Osteoblast (primary cell): ENCODE measurements at regions not wholly inside any gene's neighbourhood (a gene's known extent, or its start where the extent isn't known, plus 50 kb on each side); places are given as distances from the start of the nearest gene placed in this dataset.

Experiments used
- DNase-seq: peaks from one replicate; pipeline ENCODE4 v3.0.0; 2011; ENCODE audit warnings: low spot score, mixed read lengths; ENCODE audit not compliant: insufficient read length; ENCODE audit errors: missing footprints
- H2AFZ ChIP-seq: 2 replicates; pipeline ENCODE4 v1.6.0; 2011; ENCODE audit warnings: mild to moderate bottlenecking, low read length
- H3K27ac ChIP-seq: 2 replicates; pipeline ENCODE4 v1.5.1; 2011; ENCODE audit warnings: mild to moderate bottlenecking, low read depth, low read length, moderate library complexity
- H3K27me3 ChIP-seq: 2 replicates; pipeline ENCODE4 v1.6.0; 2012; ENCODE audit warnings: mild to moderate bottlenecking, control low read depth, inconsistent platforms, low read length, moderate library complexity; ENCODE audit not compliant: insufficient read depth
- H3K36me3 ChIP-seq: 2 replicates; pipeline ENCODE4 v1.5.1; 2011; ENCODE audit warnings: mild to moderate bottlenecking, low read length, control low read depth, moderate library complexity; ENCODE audit not compliant: insufficient read depth
- H3K4me1 ChIP-seq: 2 replicates; pipeline ENCODE4 v1.5.1; 2011; ENCODE audit warnings: mild to moderate bottlenecking, low read length, control low read depth, moderate library complexity; ENCODE audit not compliant: insufficient read depth
- H3K4me2 ChIP-seq: 2 replicates; pipeline ENCODE4 v1.6.0; 2011; ENCODE audit warnings: mild to moderate bottlenecking, low read length; ENCODE audit not compliant: insufficient read depth
- H3K4me3 ChIP-seq: fragments of 200-600 bp; sonication (generic); 3 replicates; pipeline ENCODE4 v1.5.1; 2012; ENCODE audit warnings: mild to moderate bottlenecking, low read length, inconsistent platforms; ENCODE audit not compliant: insufficient read depth
- H3K79me2 ChIP-seq: 2 replicates; pipeline ENCODE4 v1.6.0; 2012; ENCODE audit warnings: mild to moderate bottlenecking, low read length, control low read depth, inconsistent platforms; ENCODE audit not compliant: insufficient read depth
- H3K9me3 ChIP-seq: 2 replicates; pipeline ENCODE4 v1.5.1; 2011; ENCODE audit warnings: low read depth, low read length, control low read depth
- H4K20me1 ChIP-seq: 2 replicates; pipeline ENCODE4 v1.6.0; 2012; ENCODE audit warnings: mild to moderate bottlenecking, low read length, control low read depth; ENCODE audit not compliant: insufficient read depth
- TF ChIP-seq, protein P1 (sequence below): IDR thresholded peaks from 2 replicates; pipeline ENCODE4 v1.5.1; 2011; ENCODE audit warnings: mild to moderate bottlenecking, low read depth, low read length, moderate library complexity; ENCODE audit errors: extremely low read depth

DNA sequence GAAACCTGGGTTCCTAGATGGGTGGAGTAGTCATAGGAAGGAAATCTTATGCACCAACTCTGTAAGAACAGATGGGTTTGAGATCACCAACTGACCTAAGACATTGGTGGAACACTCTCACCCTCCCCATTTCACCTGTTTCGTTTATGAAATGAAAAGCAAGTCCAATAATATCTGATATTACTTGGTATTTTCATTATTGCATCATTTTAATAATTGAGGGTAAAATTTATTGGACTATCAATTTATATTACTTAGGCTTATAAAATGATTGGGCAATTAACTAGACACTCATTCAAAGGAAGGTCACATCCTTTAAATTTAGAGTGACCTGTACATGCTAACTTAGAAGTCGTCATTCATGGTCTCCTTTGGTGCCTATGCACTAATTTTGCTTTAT is 503.9 kb downstream of the TAFA4 start:
- H3K9me3 ChIP-seq: no peaks in the 10 kb centered on the region
- H3K4me3 ChIP-seq: no peak overlapping the region
- H3K36me3 ChIP-seq: no peaks in the 10 kb centered on the region
- TF ChIP-seq, protein P1, sequence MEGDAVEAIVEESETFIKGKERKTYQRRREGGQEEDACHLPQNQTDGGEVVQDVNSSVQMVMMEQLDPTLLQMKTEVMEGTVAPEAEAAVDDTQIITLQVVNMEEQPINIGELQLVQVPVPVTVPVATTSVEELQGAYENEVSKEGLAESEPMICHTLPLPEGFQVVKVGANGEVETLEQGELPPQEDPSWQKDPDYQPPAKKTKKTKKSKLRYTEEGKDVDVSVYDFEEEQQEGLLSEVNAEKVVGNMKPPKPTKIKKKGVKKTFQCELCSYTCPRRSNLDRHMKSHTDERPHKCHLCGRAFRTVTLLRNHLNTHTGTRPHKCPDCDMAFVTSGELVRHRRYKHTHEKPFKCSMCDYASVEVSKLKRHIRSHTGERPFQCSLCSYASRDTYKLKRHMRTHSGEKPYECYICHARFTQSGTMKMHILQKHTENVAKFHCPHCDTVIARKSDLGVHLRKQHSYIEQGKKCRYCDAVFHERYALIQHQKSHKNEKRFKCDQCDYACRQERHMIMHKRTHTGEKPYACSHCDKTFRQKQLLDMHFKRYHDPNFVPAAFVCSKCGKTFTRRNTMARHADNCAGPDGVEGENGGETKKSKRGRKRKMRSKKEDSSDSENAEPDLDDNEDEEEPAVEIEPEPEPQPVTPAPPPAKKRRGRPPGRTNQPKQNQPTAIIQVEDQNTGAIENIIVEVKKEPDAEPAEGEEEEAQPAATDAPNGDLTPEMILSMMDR: no peak
- H4K20me1 ChIP-seq: no peaks in the 10 kb centered on the region
- no peaks in the 10 kb centered on the region for H3K4me1 ChIP-seq
- no peak overlapping the region for H3K27ac ChIP-seq
- no peak overlapping the region for H3K4me2 ChIP-seq
- DNase-seq: no peak
- H3K27me3 ChIP-seq: no peaks in the 10 kb centered on the region
- H2AFZ ChIP-seq: no peak overlapping the region
- H3K79me2 ChIP-seq: no peaks in the 10 kb centered on the region

DNA sequence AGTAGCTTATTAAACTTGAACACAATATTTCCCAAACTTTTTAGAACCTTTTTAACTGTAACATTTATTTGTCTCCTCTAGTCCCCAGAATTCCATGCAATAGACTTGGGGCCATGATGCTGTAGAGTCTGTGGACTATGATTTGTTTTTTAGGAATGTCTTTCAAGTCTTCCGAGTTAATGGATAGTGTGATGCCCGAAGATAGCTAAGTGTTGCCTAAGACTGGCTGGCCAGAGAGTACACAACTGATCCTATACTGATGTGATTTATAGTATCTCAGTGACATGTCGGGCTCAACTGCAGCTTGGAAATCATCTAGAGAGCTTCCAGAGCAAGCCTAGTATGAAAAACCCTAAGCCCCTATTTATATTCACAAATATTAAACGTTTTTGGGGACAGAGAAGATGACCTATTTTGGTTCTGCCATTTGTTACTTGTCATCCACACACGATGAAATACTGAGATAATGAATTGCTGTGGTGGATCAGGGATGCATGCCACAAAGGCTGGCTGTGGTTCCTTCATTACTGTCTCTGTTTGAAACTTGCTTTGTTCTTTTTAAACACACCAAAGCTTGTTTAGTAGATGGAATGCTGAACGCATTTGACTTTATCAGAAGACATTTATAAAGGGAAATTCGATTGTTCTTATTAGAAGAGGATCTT is 507.4 kb downstream of the TAFA4 start:
- TF ChIP-seq, protein P1: no peak
- H2AFZ ChIP-seq: no peak overlapping the region
- H3K4me3 ChIP-seq: no peak overlapping the region
- DNase-seq: no peak
- H3K4me2 ChIP-seq: no peak overlapping the region
- H3K9me3 ChIP-seq: no peaks in the 10 kb centered on the region
- no peaks in the 10 kb centered on the region for H3K27me3 ChIP-seq
- no peaks in the 10 kb centered on the region for H3K4me1 ChIP-seq
- H3K27ac ChIP-seq: no peak overlapping the region
- no peaks in the 10 kb centered on the region for H3K36me3 ChIP-seq
- H3K79me2 ChIP-seq: no peaks in the 10 kb centered on the region
- H4K20me1 ChIP-seq: no peaks in the 10 kb centered on the region

DNA sequence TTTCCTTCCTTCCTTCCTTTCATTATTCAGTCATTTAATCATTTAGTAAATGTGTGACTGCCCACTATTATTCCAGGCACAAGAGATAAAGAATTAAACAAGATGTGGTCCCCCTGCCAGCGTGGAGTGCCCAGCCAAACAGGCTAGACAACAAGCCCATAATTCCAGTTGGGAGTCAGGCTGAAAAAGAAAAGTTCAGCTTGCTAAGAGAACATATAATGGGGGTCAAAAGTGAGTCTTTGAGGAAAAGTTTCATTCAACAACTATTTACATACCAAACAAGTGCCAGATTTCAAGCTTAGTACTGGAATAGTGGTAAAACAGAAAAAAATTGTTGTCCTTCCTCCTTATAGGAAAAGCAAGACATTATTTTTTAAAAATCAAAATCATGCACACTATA is 523.7 kb downstream of the TAFA4 start:
- Histone ChIP-seq H3K27me3 (no peaks in the 10 kb centered on the region), H3K9me3 (no peaks in the 10 kb centered on the region), H3K79me2 (no peaks in the 10 kb centered on the region), H4K20me1 (no peaks in the 10 kb centered on the region), H3K4me2 (no peak overlapping the region), H3K27ac (no peak overlapping the region), H3K36me3 (no peaks in the 10 kb centered on the region), H3K4me3 (no peak overlapping the region), H3K4me1 (no peaks in the 10 kb centered on the region), H2AFZ (no peak overlapping the region)
- TF ChIP-seq, protein P1: no peak
- no peak for DNase-seq

DNA sequence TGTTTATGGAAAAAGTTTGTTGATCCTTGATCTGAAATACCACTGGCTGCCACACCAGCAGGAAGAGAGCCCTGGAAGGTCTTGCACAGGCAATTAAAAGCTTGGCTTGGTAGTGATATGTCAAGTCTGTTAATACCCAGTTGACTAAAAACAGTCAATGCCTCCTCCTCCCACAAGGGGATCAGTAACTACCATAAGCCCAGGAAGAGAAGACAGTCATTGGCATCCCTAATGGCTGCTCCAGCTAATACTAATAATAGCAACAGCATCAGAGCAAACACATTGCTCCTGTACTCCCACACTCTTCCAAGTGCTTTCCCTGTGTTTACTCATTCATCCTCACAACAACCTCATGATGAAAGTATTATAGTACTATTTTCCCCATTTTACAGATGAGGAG is 528.6 kb downstream of the TAFA4 start:
- DNase-seq: no peak
- Histone ChIP-seq H3K4me1 (no peaks in the 10 kb centered on the region), H3K9me3 (no peaks in the 10 kb centered on the region), H3K27me3 (no peaks in the 10 kb centered on the region), H3K36me3 (no peaks in the 10 kb centered on the region), H3K4me3 (no peak overlapping the region), H3K79me2 (no peaks in the 10 kb centered on the region), H4K20me1 (no peaks in the 10 kb centered on the region), H3K4me2 (no peak overlapping the region), H2AFZ (no peak overlapping the region), H3K27ac (no peak overlapping the region)
- TF ChIP-seq, protein P1: no peak
